ENCODE measurements at regions not wholly inside any gene's neighbourhood (a gene's known extent, or its start where the extent isn't known, plus 50 kb on each side); places are given as distances from the start of the nearest gene placed in this dataset.

GRCh38 chr6:92538275-92538674 is 881.1 kb downstream of the EPHA7 start:
- TF ChIP-seq CTCF (IDR thresholded peaks at IDR 0.05) (no peak), POLR2A (IDR thresholded peaks at IDR 0.05) (no peak)

Measured in body of pancreas (tissue), 4 donors.